OCI-LY7 (cell line): ENCODE measurements at regions not wholly inside any gene's neighbourhood (a gene's known extent, or its start where the extent isn't known, plus 50 kb on each side); places are given as distances from the start of the nearest gene placed in this dataset.

ENCODE experiments used
- BruUV-seq: library from RNA; stranded (reverse); fragments of 400-500 nt; replicated peaks from 2 replicates; lab custom pipeline; 2021; lab: Mats Ljungman, UMichigan
- CTCF ChIA-PET: fragments of 300-600 bp; sonication (Branson Sonifier 250); formaldehyde crosslinking; loops from one replicate; lab custom pipeline; 2022; ENCODE audit warnings: antibody characterized with exemption; ENCODE audit not compliant: unreplicated experiment; lab: Charles Lee
- POLR2A ChIA-PET: fragments of 300-600 bp; sonication (Branson Sonifier 250); formaldehyde crosslinking; loops from one replicate; lab custom pipeline; 2022; ENCODE audit warnings: antibody characterized with exemption; lab: Charles Lee
- DNase-seq: peaks from one replicate; pipeline ENCODE4 v3.0.0-alpha.2; 2015; ENCODE audit warnings: low spot score
- H2AFZ ChIP-seq: fragments of 200-600 bp; sonication (generic), shearing (Covaris generic); 2 replicates; pipeline ENCODE4 v1.6.1; 2014; ENCODE audit warnings: mild to moderate bottlenecking, antibody characterized with exemption, low read length, moderate library complexity
- H3K27ac ChIP-seq: fragments of 200-600 bp; sonication (generic); 2 replicates; pipeline ENCODE4 v1.5.1; 2014; ENCODE audit warnings: mixed run types, low read depth, mild to moderate bottlenecking, moderate library complexity, low read length, inconsistent platforms; ENCODE audit not compliant: poor library complexity, severe bottlenecking
- H3K36me3 ChIP-seq: fragments of 200-600 bp; sonication (generic); 2 replicates; pipeline ENCODE4 v1.6.1; 2014; ENCODE audit warnings: mild to moderate bottlenecking, antibody characterized with exemption, low read length, moderate library complexity, mixed read lengths; ENCODE audit not compliant: insufficient read depth
- H3K4me1 ChIP-seq: fragments of 200-600 bp; sonication (generic); 2 replicates; pipeline ENCODE4 v1.5.1; 2014; ENCODE audit warnings: mild to moderate bottlenecking, low read length; ENCODE audit not compliant: insufficient read depth, poor library complexity, severe bottlenecking
- H3K4me2 ChIP-seq: fragments of 200-600 bp; sonication (generic); 2 replicates; pipeline ENCODE4 v1.6.1; 2014; ENCODE audit warnings: mild to moderate bottlenecking, low read length
- H3K4me3 ChIP-seq: fragments of 200-600 bp; sonication (generic); 2 replicates; pipeline ENCODE4 v1.5.1; 2014; ENCODE audit warnings: mild to moderate bottlenecking, low read depth, low read length; ENCODE audit not compliant: poor library complexity, severe bottlenecking
- H3K79me2 ChIP-seq: fragments of 200-600 bp; sonication (generic); 2 replicates; pipeline ENCODE4 v1.6.1; 2016; ENCODE audit warnings: low read depth, mild to moderate bottlenecking, low read length, moderate library complexity, mixed read lengths; ENCODE audit not compliant: insufficient read depth
- H3K9me2 ChIP-seq: fragments of 200-600 bp; sonication (generic); 2 replicates; pipeline ENCODE4 v1.6.1; 2016; ENCODE audit warnings: mild to moderate bottlenecking, low read length, mixed read lengths; ENCODE audit not compliant: insufficient read depth
- H3K9me3 ChIP-seq: fragments of 200-600 bp; sonication (generic); 2 replicates; pipeline ENCODE4 v1.6.1; 2014; ENCODE audit warnings: mild to moderate bottlenecking, mixed run types, low read length, mixed read lengths
- H4K20me1 ChIP-seq: fragments of 200-600 bp; sonication (generic); 2 replicates; pipeline ENCODE4 v1.6.1; 2014; ENCODE audit warnings: mild to moderate bottlenecking, antibody characterized with exemption, low read length, moderate library complexity, mixed read lengths; ENCODE audit not compliant: insufficient read depth
- EZH2phosphoT487 ChIP-seq: fragments of 200-600 bp; sonication (generic); IDR thresholded peaks from 2 replicates; pipeline ENCODE4 v1.6.1; 2018; ENCODE audit warnings: low read depth, borderline replicate concordance, mild to moderate bottlenecking, mixed run types, antibody characterized with exemption, low read length, moderate library complexity, mixed read lengths
- intact Hi-C: fragments of 100-400 bp; cut with micrococcal nuclease; formaldehyde crosslinking; loops from one replicate; pipeline ENCODE4 v1.10.0; 2022; ENCODE audit not compliant: unreplicated experiment
- TF ChIP-seq, protein P1 (sequence below): fragments of 200-600 bp; sonication (generic); conservative IDR thresholded peaks from 2 replicates; pipeline ENCODE4 v1.5.1; 2014; ENCODE audit warnings: mild to moderate bottlenecking, antibody characterized with exemption, low read length, moderate library complexity, mixed read lengths

DNA sequence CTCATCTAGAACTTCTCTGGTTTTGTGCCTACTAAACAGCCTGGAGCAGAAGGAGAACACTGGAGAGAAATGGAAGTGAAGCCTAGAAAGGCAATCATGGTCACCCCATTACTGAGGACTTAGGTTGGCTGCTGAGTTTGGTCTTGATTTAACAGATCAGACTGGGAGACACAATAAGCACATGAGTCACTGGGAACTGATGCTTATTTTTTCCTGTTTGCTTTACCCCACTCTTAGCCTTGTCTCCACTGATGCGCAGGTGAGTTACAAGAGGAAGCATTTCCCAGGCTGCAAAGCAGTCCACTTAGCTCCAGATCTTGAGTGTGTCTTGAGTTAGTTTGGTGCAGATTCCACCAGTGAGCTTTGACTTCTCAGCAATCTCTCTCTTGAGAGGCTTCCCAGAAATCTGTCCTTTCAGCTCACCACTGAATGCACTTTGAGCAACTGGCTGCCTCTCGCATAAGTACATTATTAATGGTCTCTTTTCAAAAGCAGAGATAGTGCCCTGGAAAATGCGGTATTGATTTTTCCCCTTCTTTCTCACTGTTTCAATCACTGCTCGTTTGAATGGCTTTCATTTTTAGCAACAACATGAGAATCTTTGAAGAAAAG lies 390.2 kb upstream of the SETBP1 start:
- H3K4me2 ChIP-seq = no peak overlapping the region
- H2AFZ ChIP-seq = no peak overlapping the region
- intact Hi-C loops = no loop called here
- H3K27ac ChIP-seq = no peak overlapping the region
- ChIA-PET POLR2A (no interaction called here), CTCF (no interaction called here)
- H3K4me3 ChIP-seq = no peak overlapping the region
- TF ChIP-seq EZH2phosphoT487 = no peak
- TF ChIP-seq, protein P1, sequence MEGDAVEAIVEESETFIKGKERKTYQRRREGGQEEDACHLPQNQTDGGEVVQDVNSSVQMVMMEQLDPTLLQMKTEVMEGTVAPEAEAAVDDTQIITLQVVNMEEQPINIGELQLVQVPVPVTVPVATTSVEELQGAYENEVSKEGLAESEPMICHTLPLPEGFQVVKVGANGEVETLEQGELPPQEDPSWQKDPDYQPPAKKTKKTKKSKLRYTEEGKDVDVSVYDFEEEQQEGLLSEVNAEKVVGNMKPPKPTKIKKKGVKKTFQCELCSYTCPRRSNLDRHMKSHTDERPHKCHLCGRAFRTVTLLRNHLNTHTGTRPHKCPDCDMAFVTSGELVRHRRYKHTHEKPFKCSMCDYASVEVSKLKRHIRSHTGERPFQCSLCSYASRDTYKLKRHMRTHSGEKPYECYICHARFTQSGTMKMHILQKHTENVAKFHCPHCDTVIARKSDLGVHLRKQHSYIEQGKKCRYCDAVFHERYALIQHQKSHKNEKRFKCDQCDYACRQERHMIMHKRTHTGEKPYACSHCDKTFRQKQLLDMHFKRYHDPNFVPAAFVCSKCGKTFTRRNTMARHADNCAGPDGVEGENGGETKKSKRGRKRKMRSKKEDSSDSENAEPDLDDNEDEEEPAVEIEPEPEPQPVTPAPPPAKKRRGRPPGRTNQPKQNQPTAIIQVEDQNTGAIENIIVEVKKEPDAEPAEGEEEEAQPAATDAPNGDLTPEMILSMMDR = no peak
- H3K36me3 ChIP-seq = no peaks in the 10 kb centered on the region
- no peaks in the 10 kb centered on the region for H3K9me3 ChIP-seq
- no peaks in the 10 kb centered on the region for H3K9me2 ChIP-seq
- H3K4me1 ChIP-seq = no peaks in the 10 kb centered on the region
- BruUV-seq = no TSS peak
- no peaks in the 10 kb centered on the region for H3K79me2 ChIP-seq
- H4K20me1 ChIP-seq = no peaks in the 10 kb centered on the region
- no peak for DNase-seq

- CTCF ChIA-PET = no interaction called here
- no peaks in the 10 kb centered on the region for H3K4me1 ChIP-seq
- no peaks in the 10 kb centered on the region for H4K20me1 ChIP-seq
- intact Hi-C loops = no loop called here
- POLR2A ChIA-PET = no interaction called here
- no peaks in the 10 kb centered on the region for H3K79me2 ChIP-seq
- no peak overlapping the region for H3K4me2 ChIP-seq
- DNase-seq = no peak
- H2AFZ ChIP-seq = no peak overlapping the region
- no peak overlapping the region for H3K27ac ChIP-seq
- TF ChIP-seq EZH2phosphoT487 = no peak
- TF ChIP-seq, protein P1 = no peak
- H3K36me3 ChIP-seq = no peaks in the 10 kb centered on the region
- no peaks in the 10 kb centered on the region for H3K9me2 ChIP-seq
- no TSS peak for BruUV-seq
- H3K9me3 ChIP-seq = no peaks in the 10 kb centered on the region
- H3K4me3 ChIP-seq = no peak overlapping the region
These were observed 382.1 kb upstream of the SETBP1 start for GRCh38 chr18:44298566-44298965.

GRCh38 chr18:44309185-44309584 lies 371.5 kb upstream of the SETBP1 start:
- TF ChIP-seq EZH2phosphoT487 = no peak
- TF ChIP-seq, protein P1 = no peak
- CTCF ChIA-PET = no interaction called here
- intact Hi-C loops = no loop called here
- no peaks in the 10 kb centered on the region for H3K36me3 ChIP-seq
- no peak overlapping the region for H3K27ac ChIP-seq
- no peaks in the 10 kb centered on the region for H3K79me2 ChIP-seq
- no peaks in the 10 kb centered on the region for H3K9me3 ChIP-seq
- H3K9me2 ChIP-seq = no peaks in the 10 kb centered on the region
- no peaks in the 10 kb centered on the region for H4K20me1 ChIP-seq
- no peak overlapping the region for H3K4me2 ChIP-seq
- no peak for DNase-seq
- no peaks in the 10 kb centered on the region for H3K4me1 ChIP-seq
- H3K4me3 ChIP-seq = no peak overlapping the region
- POLR2A ChIA-PET = no interaction called here
- no peak overlapping the region for H2AFZ ChIP-seq
- no TSS peak for BruUV-seq
